ENCODE measurements at regions not wholly inside any gene's neighbourhood (a gene's known extent, or its start where the extent isn't known, plus 50 kb on each side); places are given as distances from the start of the nearest gene placed in this dataset.

GRCh38 chr5:163369776-163370385, 67.5 kb upstream of the CCNG1 start:
- no peak for DNase-seq

GRCh38 chr5:163373436-163374084, 63.8 kb upstream of the CCNG1 start:
- no peak for DNase-seq

GRCh38 chr5:163377982-163378381, 59.4 kb upstream of the CCNG1 start:
- no peak for DNase-seq

GRCh38 chr5:163379298-163380155, 57.9 kb upstream of the CCNG1 start:
- no peak for DNase-seq

GRCh38 chr5:163381832-163382231, 55.6 kb upstream of the CCNG1 start:
- no peak for DNase-seq

- DNase-seq = no peak
Observed at GRCh38 chr5:163383754-163384153, 53.6 kb upstream of the CCNG1 start.

GRCh38 chr5:163384669-163385068, 52.7 kb upstream of the CCNG1 start:
- DNase-seq = no peak

GRCh38 chr5:163385271-163385670, 52.1 kb upstream of the CCNG1 start:
- DNase-seq = no peak

GRCh38 chr5:163385824-163386223, 51.6 kb upstream of the CCNG1 start:
- DNase-seq = no peak

- DNase-seq = no peak
Observed at GRCh38 chr5:163386352-163386751, 51.0 kb upstream of the CCNG1 start.

- DNase-seq = no peak
Observed at GRCh38 chr5:163387589-163388343, 49.6 kb upstream of the CCNG1 start.
